Right lobe of liver (tissue), 6 donors: ENCODE measurements at regions not wholly inside any gene's neighbourhood (a gene's known extent, or its start where the extent isn't known, plus 50 kb on each side); places are given as distances from the start of the nearest gene placed in this dataset.
"Not testable (repeated sequence)": the region's sequence is repeated elsewhere in the genome, so short reads cannot be mapped to it uniquely, and the experiment has no call there.

Source experiments
- ATAC-seq, 4 donors: fragments of 200-7000 bp; cut with Tn5 transposase; one replicate each; pipeline ENCODE4 v1.9.1; 2020; ENCODE audit warnings: mild to moderate bottlenecking in 4 of 4, moderate library complexity in 4 of 4
- DNase-seq, 3 donors: peaks; one replicate each; pipeline ENCODE4 v3.0.0-alpha.2; 2020
- H3K27ac ChIP-seq, 3 donors: fragments of 200-600 bp; one replicate each; pipeline ENCODE4 v1.8.0; 2022
- H3K27me3 ChIP-seq, 2 donors: fragments of 200-600 bp; one replicate each; pipeline ENCODE4 v1.8.0; 2022
- H3K36me3 ChIP-seq, 4 donors: fragments of 200-600 bp; sonication (generic) in 1 of 4; one replicate each; pipeline versions ENCODE4 v1.5.1 to v1.8.0; 2017 to 2022; ENCODE audit warnings: control low read depth in 1 of 4
- H3K4me1 ChIP-seq, 4 donors: fragments of 200-600 bp; sonication (generic) in 1 of 4; one replicate each; pipeline versions ENCODE4 v1.5.1 to v1.8.0; 2017 to 2022; ENCODE audit warnings: control low read depth in 1 of 4
- H3K4me3 ChIP-seq, 3 donors: fragments of 200-600 bp; one replicate each; pipeline ENCODE4 v1.8.0; 2022
- H3K9me3 ChIP-seq, 4 donors: fragments of 200-600 bp; sonication (generic) in 1 of 4; one replicate each; pipeline versions ENCODE4 v1.5.1 to v1.8.0; 2017 to 2022; ENCODE audit warnings: control low read depth in 1 of 4
- POLR2A ChIP-seq: fragments of 450-650 bp; IDR thresholded peaks from one replicate; pipeline ENCODE4 v1.6.1; 2017; ENCODE audit warnings: antibody characterized with exemption, mild to moderate bottlenecking
- WGBS: methylation state at CpG from one replicate; pipeline ENCODE4 v1.1.6; 2018; ENCODE audit warnings: low coverage, low lambda C conversion rate; ENCODE audit not compliant: insufficient coverage; ENCODE audit errors: missing lambda C conversion rate; 5-methylcytosine and 5-hydroxymethylcytosine counted together
- intact Hi-C, 2 donors: fragments of 100-400 bp; cut with DNase I; formaldehyde crosslinking; loops; one replicate each; pipeline versions ENCODE4 v1.11.2 to v1.14.1; 2022
- TF ChIP-seq, protein P1 (sequence below), 4 donors: fragments of 200-600 bp in 3 of 4; fragments of 450-650 bp in 1 of 4; IDR thresholded peaks; one replicate each; pipeline versions ENCODE4 v1.5.1 to v1.8.0; 2016 to 2022; ENCODE audit warnings: antibody characterized with exemption in 4 of 4, mild to moderate bottlenecking in 2 of 4
- donor health status: DM: no; HTN: yes; CAD: no.
- donor health status: DM: no; HTN: no; CAD: no.
- donor health status: DM: no; HTN: no; CAD: no.
- donor health status: DM: no; HTN: yes; CAD: no.
- donor health status: DM: no; HTN: yes; CAD: no.

DNA sequence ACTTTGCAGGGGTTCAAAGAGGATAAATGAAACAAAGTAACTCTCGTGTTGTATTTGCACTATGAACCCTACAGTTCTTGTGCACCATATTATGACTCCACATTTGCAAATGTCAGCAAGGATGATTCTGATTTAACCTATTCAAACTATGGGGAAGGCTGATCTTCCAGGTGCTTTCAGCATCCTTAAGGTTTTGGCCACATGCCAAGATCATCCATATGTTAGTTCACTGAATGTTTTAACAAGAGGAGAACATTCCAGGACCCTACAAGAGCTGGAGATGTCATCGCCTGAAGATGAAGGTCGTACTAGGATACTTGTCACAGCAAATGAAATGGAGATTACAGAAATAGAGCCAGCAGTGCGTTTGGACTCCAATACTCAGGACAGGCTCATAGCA lies 114.2 kb downstream of the DHRS2 start:
- Histone ChIP-seq H3K4me1 (no peaks in the 10 kb centered on the region), H3K36me3 (no peaks in the 10 kb centered on the region), H3K9me3 (no peaks in the 10 kb centered on the region), H3K4me3 (no peak overlapping the region), H3K27me3 (no peaks in the 10 kb centered on the region), H3K27ac (no peak overlapping the region)
- WGBS, result 65% methylated on average over 4 of the region's 4 CpGs
- DNase-seq, result no peak
- TF ChIP-seq POLR2A, result no peak
- TF ChIP-seq, protein P1, sequence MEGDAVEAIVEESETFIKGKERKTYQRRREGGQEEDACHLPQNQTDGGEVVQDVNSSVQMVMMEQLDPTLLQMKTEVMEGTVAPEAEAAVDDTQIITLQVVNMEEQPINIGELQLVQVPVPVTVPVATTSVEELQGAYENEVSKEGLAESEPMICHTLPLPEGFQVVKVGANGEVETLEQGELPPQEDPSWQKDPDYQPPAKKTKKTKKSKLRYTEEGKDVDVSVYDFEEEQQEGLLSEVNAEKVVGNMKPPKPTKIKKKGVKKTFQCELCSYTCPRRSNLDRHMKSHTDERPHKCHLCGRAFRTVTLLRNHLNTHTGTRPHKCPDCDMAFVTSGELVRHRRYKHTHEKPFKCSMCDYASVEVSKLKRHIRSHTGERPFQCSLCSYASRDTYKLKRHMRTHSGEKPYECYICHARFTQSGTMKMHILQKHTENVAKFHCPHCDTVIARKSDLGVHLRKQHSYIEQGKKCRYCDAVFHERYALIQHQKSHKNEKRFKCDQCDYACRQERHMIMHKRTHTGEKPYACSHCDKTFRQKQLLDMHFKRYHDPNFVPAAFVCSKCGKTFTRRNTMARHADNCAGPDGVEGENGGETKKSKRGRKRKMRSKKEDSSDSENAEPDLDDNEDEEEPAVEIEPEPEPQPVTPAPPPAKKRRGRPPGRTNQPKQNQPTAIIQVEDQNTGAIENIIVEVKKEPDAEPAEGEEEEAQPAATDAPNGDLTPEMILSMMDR (IDR thresholded peaks at IDR 0.05), result no peak
- intact Hi-C loops, result no loop called here
- ATAC-seq, result no peak

DNA sequence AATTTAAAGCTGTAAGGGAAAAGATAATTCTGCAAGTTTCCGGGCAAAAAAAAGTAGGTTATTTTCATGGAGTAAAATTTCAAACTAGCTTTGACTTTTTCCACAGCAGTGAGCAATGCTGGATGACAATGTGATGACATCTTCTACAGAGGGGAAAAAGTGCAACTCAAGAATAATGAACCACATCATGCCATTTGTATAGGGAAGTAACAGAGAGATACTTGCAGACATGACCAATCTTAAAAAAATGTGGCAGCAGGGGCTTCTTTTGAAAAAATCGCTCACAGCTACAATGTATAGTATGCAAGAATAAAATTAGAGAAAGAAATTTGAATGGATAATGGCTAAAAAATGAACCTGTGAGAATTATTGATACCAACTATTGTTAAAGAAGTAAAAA lies 115.5 kb downstream of the DHRS2 start:
- WGBS, result 77% methylated on average over 2 of the region's 2 CpGs
- intact Hi-C loops, result no loop called here

DNA sequence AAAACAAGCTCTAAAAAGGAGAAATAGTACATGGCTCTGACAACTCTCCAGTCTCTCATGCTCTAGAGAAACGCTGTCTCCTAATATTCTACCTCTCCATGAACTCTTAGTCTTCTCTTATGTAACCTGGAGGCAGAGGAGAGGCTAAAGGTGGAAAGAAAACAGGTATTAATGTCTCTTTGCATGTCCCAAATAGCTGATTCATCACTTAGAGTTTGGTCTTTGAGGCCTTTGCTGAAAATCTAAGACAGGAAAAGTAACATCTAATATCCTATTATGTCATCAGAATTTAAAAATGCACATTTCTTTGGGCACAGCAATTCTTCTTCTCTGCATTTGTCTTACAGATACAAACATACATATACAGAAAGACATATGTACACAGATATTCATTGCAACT lies 127.2 kb downstream of the DHRS2 start:
- peaks cover 0 to 11% (median 3%) of the 10 kb centered on the region in 4 donors for H3K4me1 ChIP-seq
- H3K4me3 ChIP-seq, result no peak overlapping the region
- H3K27ac ChIP-seq, result no peak overlapping the region
- no CpG with 5 or more reads among the region's 1 CpG for WGBS
- H3K27me3 ChIP-seq, result no peaks in the 10 kb centered on the region
- no peak for ATAC-seq
- TF ChIP-seq, protein P1 (IDR thresholded peaks at IDR 0.05), result no peak
- no peak for TF ChIP-seq POLR2A
- no peaks in the 10 kb centered on the region for H3K9me3 ChIP-seq
- H3K36me3 ChIP-seq, result no peaks in the 10 kb centered on the region
- intact Hi-C loops, result no loop called here
- no peak for DNase-seq

More for the DNA sequence above, 115.5 kb downstream of the DHRS2 start:
- H3K36me3 ChIP-seq, result no peaks in the 10 kb centered on the region
- no peak overlapping the region for H3K4me3 ChIP-seq
- no peak for ATAC-seq
- TF ChIP-seq, protein P1 (IDR thresholded peaks at IDR 0.05), result no peak
- no peak for TF ChIP-seq POLR2A
- no peaks in the 10 kb centered on the region for H3K9me3 ChIP-seq
- no peak overlapping the region for H3K27ac ChIP-seq
- H3K4me1 ChIP-seq, result no peaks in the 10 kb centered on the region
- DNase-seq, result no peak
- H3K27me3 ChIP-seq, result no peaks in the 10 kb centered on the region

DNA sequence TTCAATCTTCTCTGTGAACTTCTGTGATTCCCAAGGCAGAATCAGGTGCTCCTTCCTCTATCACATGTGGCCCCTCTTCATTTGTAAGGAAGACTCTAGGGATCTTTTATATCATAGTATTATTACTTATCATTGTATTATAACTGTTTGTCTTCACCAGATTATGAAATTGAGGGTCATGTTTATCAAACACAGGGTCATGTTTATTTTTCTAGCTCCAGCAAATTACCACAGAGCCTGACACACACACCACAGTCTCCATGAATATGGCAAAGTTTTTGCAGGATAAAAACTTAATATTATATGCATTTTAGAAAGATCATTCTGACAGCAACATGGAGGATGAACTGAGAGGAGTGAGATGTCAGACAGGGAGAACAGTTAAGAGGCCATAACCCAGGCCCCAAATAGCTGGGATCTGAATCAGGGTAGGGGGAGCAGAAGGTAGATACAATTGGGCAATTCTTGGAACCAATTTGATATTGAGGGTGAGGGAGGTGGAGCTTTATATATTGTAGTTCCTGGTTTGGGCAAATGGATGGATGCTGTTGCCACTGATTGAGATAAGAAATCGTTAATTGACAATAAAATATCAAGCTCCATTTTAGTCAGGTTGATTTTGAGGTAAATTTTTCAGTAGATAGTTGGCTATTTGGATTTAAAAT lies 130.7 kb downstream of the DHRS2 start:
- H3K9me3 ChIP-seq, result no peaks in the 10 kb centered on the region
- peaks cover 0 to 11% (median 3%) of the 10 kb centered on the region in 4 donors for H3K4me1 ChIP-seq
- H3K4me3 ChIP-seq, result no peak overlapping the region
- ATAC-seq (peak; percentile 78 to 91 (median 83)), DNase-seq (no peak)
- WGBS, result 6% methylated on average over 1 of the region's 1 CpG
- no peaks in the 10 kb centered on the region for H3K36me3 ChIP-seq
- peak overlapping the region in 1 of 3 donors; percentile 48 for H3K27ac ChIP-seq
- intact Hi-C loops, result no loop called here
- TF ChIP-seq POLR2A, result no peak
- TF ChIP-seq, protein P1 (IDR thresholded peaks at IDR 0.05), result no peak
- H3K27me3 ChIP-seq, result no peaks in the 10 kb centered on the region

DNA sequence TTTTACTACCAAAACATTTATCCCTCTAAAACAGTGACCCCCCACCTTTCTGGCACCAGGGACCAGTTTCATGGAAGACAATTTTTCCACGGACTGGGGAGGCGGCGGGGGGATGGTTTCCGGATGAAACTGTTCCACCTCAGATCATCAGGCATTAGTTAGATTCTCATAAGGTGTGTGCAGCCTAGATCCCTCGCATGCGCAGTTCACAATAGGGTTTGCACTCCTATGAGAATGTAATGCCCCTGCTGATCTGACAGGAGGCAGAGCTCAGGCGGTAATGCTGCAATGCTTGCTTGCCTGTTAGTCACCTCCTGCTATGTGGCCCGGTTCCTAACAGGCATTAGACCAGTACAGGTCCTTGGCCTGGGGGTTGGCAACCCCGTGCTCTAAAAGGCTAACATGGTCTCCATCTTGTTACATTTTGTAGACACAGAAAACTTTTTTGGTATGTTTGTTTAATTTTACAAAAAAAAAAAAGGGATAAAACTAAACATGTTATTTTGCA lies 133.1 kb downstream of the DHRS2 start:
- H3K9me3 ChIP-seq, intact Hi-C loops, H3K4me3 ChIP-seq, H3K36me3 ChIP-seq, H3K27me3 ChIP-seq, DNase-seq, H3K27ac ChIP-seq: not testable (repeated sequence)
- WGBS, result 60% methylated on average over 8 of the region's 9 CpGs
- ATAC-seq, result peak; percentile 24 to 72 (median 60)
- H3K4me1 ChIP-seq, result peaks cover 0 to 11% (median 3%) of the 10 kb centered on the region in 4 donors
